GM23248 (cell line): ENCODE measurements at regions not wholly inside any gene's neighbourhood (a gene's known extent, or its start where the extent isn't known, plus 50 kb on each side); places are given as distances from the start of the nearest gene placed in this dataset.

Experiments
- EZH2 ChIP-seq: fragments of 200-600 bp; sonication (generic); IDR thresholded peaks from 2 replicates; pipeline ENCODE4 v1.6.1; 2018; ENCODE audit warnings: antibody characterized with exemption, mild to moderate bottlenecking; ENCODE audit not compliant: insufficient read depth, poor library complexity, severe bottlenecking
- EZH2phosphoT487 ChIP-seq: fragments of 200-600 bp; sonication (generic); IDR thresholded peaks from 2 replicates; pipeline ENCODE4 v1.6.1; 2018; ENCODE audit warnings: antibody characterized with exemption, moderate library complexity, mild to moderate bottlenecking, low read depth; ENCODE audit not compliant: insufficient read depth

DNA sequence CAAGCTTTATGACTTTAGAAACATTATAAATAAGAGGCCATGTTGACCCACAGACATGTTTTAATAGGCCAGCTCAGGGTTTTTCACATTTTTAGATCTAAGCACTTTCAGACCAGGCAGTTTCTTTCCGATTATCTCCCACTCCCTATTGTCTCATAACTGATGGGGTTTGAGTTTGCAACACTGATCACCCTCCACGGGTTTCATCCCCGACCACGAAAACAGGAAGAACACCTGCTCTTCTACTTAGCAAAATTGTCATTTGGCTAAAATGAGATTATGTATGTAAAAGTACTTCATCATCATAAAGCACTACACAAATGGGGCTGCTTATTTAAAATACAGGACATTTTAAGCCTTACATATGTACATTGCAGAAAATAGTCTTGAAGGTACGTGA is 407.9 kb downstream of the HNRNPD start:
- TF ChIP-seq EZH2, result no peak
- no peak for TF ChIP-seq EZH2phosphoT487
